ENCODE measurements at regions not wholly inside any gene's neighbourhood (a gene's known extent, or its start where the extent isn't known, plus 50 kb on each side); places are given as distances from the start of the nearest gene placed in this dataset.
"Not testable (repeated sequence)": the region's sequence is repeated elsewhere in the genome, so short reads cannot be mapped to it uniquely, and the experiment has no call there.

GRCh38 chr6:48615041-48615440, 504.0 kb upstream of the PTCHD4 start:
- DNase-seq (ENCODE audit: low spot score), result no peak

GRCh38 chr6:48614326-48614725, 503.3 kb upstream of the PTCHD4 start:
- no peak for DNase-seq (ENCODE audit: low spot score)

- no peak for DNase-seq (ENCODE audit: low spot score)
Observed at GRCh38 chr6:48613231-48613949, 502.4 kb upstream of the PTCHD4 start.

- no peak for DNase-seq (ENCODE audit: low spot score)
Observed at GRCh38 chr6:48611332-48611731, 500.3 kb upstream of the PTCHD4 start.

GRCh38 chr6:48610846-48611245, 499.8 kb upstream of the PTCHD4 start:
- no peak for DNase-seq (ENCODE audit: low spot score)

- DNase-seq (ENCODE audit: low spot score), result no peak
Observed at GRCh38 chr6:48606618-48607017, 495.6 kb upstream of the PTCHD4 start.

GRCh38 chr6:48597951-48598350, 487.0 kb upstream of the PTCHD4 start:
- no peak for DNase-seq (ENCODE audit: low spot score)

GRCh38 chr6:48596830-48597229, 485.8 kb upstream of the PTCHD4 start:
- no peak for DNase-seq (ENCODE audit: low spot score)

- not testable (repeated sequence) for DNase-seq (ENCODE audit: low spot score)
Observed at GRCh38 chr6:48591158-48591557, 480.2 kb upstream of the PTCHD4 start.

- DNase-seq (ENCODE audit: low spot score), result no peak
Observed at GRCh38 chr6:48584846-48585245, 473.8 kb upstream of the PTCHD4 start.

- DNase-seq (ENCODE audit: low spot score), result no peak
Observed at GRCh38 chr6:48570656-48571055, 459.7 kb upstream of the PTCHD4 start.

GRCh38 chr6:48568856-48569255, 457.9 kb upstream of the PTCHD4 start:
- no peak for DNase-seq (ENCODE audit: low spot score)

- DNase-seq (ENCODE audit: low spot score), result no peak
Observed at GRCh38 chr6:48567016-48567415, 456.0 kb upstream of the PTCHD4 start.

GRCh38 chr6:48564036-48564820, 453.2 kb upstream of the PTCHD4 start:
- no peak for DNase-seq (ENCODE audit: low spot score)

- DNase-seq (ENCODE audit: low spot score), result no peak
Observed at GRCh38 chr6:48563433-48563832, 452.4 kb upstream of the PTCHD4 start.

- DNase-seq (ENCODE audit: low spot score), result no peak
Observed at GRCh38 chr6:48560408-48560807, 449.4 kb upstream of the PTCHD4 start.

GRCh38 chr6:48553467-48554189, 442.6 kb upstream of the PTCHD4 start:
- DNase-seq (ENCODE audit: low spot score), result no peak

GRCh38 chr6:48552905-48553304, 441.9 kb upstream of the PTCHD4 start:
- DNase-seq (ENCODE audit: low spot score), result no peak

- DNase-seq (ENCODE audit: low spot score), result no peak
Observed at GRCh38 chr6:48550603-48551002, 439.6 kb upstream of the PTCHD4 start.

- DNase-seq (ENCODE audit: low spot score), result no peak
Observed at GRCh38 chr6:48542191-48542590, 431.2 kb upstream of the PTCHD4 start.

- DNase-seq (ENCODE audit: low spot score), result no peak
Observed at GRCh38 chr6:48541649-48542048, 430.7 kb upstream of the PTCHD4 start.

GRCh38 chr6:48535582-48536009, 424.6 kb upstream of the PTCHD4 start:
- no peak for DNase-seq (ENCODE audit: low spot score)

- not testable (repeated sequence) for DNase-seq (ENCODE audit: low spot score)
Observed at GRCh38 chr6:48530978-48531377, 420.0 kb upstream of the PTCHD4 start.

Data from mucosa of gallbladder (tissue), 1 donor.